HepG2 (cell line): ENCODE measurements at regions not wholly inside any gene's neighbourhood (a gene's known extent, or its start where the extent isn't known, plus 50 kb on each side); places are given as distances from the start of the nearest gene placed in this dataset.
"Not testable (repeated sequence)": the region's sequence is repeated elsewhere in the genome, so short reads cannot be mapped to it uniquely, and the experiment has no call there.

Experiments
- ATAC-seq: fragments of 200-7000 bp; cut with Tn5 transposase; 3 replicates; pipeline ENCODE4 v1.9.1; 2020; ENCODE audit warnings: mild to moderate bottlenecking, moderate library complexity
- BruUV-seq: library from RNA; stranded (reverse); fragments of 400-500 nt; replicated peaks from 2 replicates; lab custom pipeline; 2021; lab: Mats Ljungman, UMichigan
- CTCF ChIA-PET: fragments of 300-600 bp; formaldehyde crosslinking; extraction: SDS; loops from one replicate; lab custom pipeline; 2021; ENCODE audit warnings: low total read pairs, inconsistent platforms, low intra/inter-chr PET ratio; lab: Yijun Ruan, JAX
- POLR2A ChIA-PET: fragments of 350-600 bp; sonication (Branson Sonifier 250); formaldehyde crosslinking; loops from one replicate; lab custom pipeline; 2020; ENCODE audit warnings: antibody characterized with exemption, inconsistent platforms; lab: Yijun Ruan, JAX
- DNase-seq: peaks from one replicate; pipeline ENCODE4 v3.0.0-alpha.2; 2015; ENCODE audit warnings: low spot score
- FAIRE-seq: peaks from 3 replicates; lab custom pipeline; 2011; peaks lifted over from hg19 to GRCh38; lab: Jason Lieb, UNC
- H2AFZ ChIP-seq: one replicate; pipeline ENCODE4 v1.6.1; 2011; ENCODE audit warnings: low read length, inconsistent platforms
- H3K27ac ChIP-seq: fragments of 300-600 bp; 3 replicates; pipeline ENCODE4 v1.8.0; 2011; ENCODE audit warnings: mixed run types, mild to moderate bottlenecking, mixed read lengths, low read length, inconsistent platforms; ENCODE audit not compliant: insufficient read depth; ENCODE audit errors: extremely low read length
- H3K27me3 ChIP-seq, 2 experiments: fragments of 200-600 bp in 1 of 2; 2 replicates in 1 of 2; 3 replicates in 1 of 2; pipeline versions ENCODE4 v1.6.0 to v1.8.0; 2011; ENCODE audit warnings: low read length in 2 of 2, mild to moderate bottlenecking in 2 of 2, moderate library complexity in 2 of 2, inconsistent platforms in 1 of 2; ENCODE audit not compliant: insufficient read depth in 2 of 2, control insufficient read depth in 1 of 2
- H3K36me3 ChIP-seq, 2 experiments: fragments of 200-600 bp in 1 of 2; replicated peaks in 1 of 2; 2 replicates in 1 of 2; 3 replicates in 1 of 2; pipeline versions ENCODE4 v1.5.1 to v1.8.0; 2011; ENCODE audit warnings: low read length in 2 of 2, inconsistent platforms in 1 of 2; ENCODE audit not compliant: insufficient read depth in 2 of 2, control insufficient read depth in 1 of 2
- H3K4me1 ChIP-seq: 2 replicates; pipeline ENCODE4 v1.5.1; 2012; ENCODE audit warnings: low read length, inconsistent platforms; ENCODE audit not compliant: insufficient read depth
- H3K4me2 ChIP-seq: 2 replicates; pipeline ENCODE4 v1.6.0; 2011; ENCODE audit warnings: low read depth, low read length, inconsistent platforms
- H3K4me3 ChIP-seq, 3 experiments: fragments of 200-600 bp in 1 of 3; sonication (generic), shearing (Covaris generic) in 1 of 3; replicated peaks in 1 of 3; 2 replicates each; pipeline ENCODE4 v1.5.1; 2011 to 2016; ENCODE audit warnings: low read length in 3 of 3, inconsistent platforms in 2 of 3, low read depth in 2 of 3, mild to moderate bottlenecking in 2 of 3, control low read depth in 1 of 3, mixed read lengths in 1 of 3; ENCODE audit not compliant: insufficient read depth in 1 of 3
- H3K79me2 ChIP-seq: one replicate; pipeline ENCODE4 v1.6.1; 2011; ENCODE audit warnings: low read length, inconsistent platforms; ENCODE audit not compliant: insufficient read depth
- H3K9ac ChIP-seq: 2 replicates; pipeline ENCODE4 v1.6.0; 2011; ENCODE audit warnings: mild to moderate bottlenecking, low read depth, low read length, inconsistent platforms; ENCODE audit not compliant: insufficient read depth
- H3K9me3 ChIP-seq: 2 replicates; pipeline ENCODE4 v1.5.1; 2012; ENCODE audit warnings: mild to moderate bottlenecking, low read length
- H4K20me1 ChIP-seq: 2 replicates; pipeline ENCODE4 v1.6.0; 2011; ENCODE audit warnings: inconsistent platforms, mild to moderate bottlenecking, low read length, moderate library complexity; ENCODE audit not compliant: insufficient read depth
- AGO1 ChIP-seq: fragments of 200-400 bp; formaldehyde crosslinking; IDR thresholded peaks from 2 replicates; pipeline ENCODE4 v1.6.1; 2017; ENCODE audit warnings: mild to moderate bottlenecking, low read depth, low read length, moderate library complexity; ENCODE audit not compliant: poor library complexity, severe bottlenecking
- CHD4 ChIP-seq: fragments of 200-600 bp; sonication (generic); IDR thresholded peaks from 2 replicates; pipeline ENCODE4 v1.7.0; 2017; ENCODE audit warnings: mild to moderate bottlenecking, low read length, borderline replicate concordance
- HCFC1 ChIP-seq: fragments of 150-350 bp; IDR thresholded peaks from 2 replicates; pipeline ENCODE4 v1.6.1; 2014; ENCODE audit warnings: low read depth, low read length
- JARID2 ChIP-seq: sonication (generic); formaldehyde crosslinking; IDR thresholded peaks from 2 replicates; pipeline ENCODE4 v1.8.1; 2023; ENCODE audit warnings: missing genetic modification reagents, inconsistent platforms; ENCODE audit not compliant: insufficient replicate concordance
- SMARCE1 ChIP-seq: fragments of 450-650 bp; IDR thresholded peaks from 2 replicates; pipeline ENCODE4 v1.6.1; 2017; ENCODE audit warnings: borderline replicate concordance
- ZFX ChIP-seq: sonication (generic); formaldehyde crosslinking; IDR thresholded peaks from 2 replicates; pipeline ENCODE4 v1.4.0; 2020; ENCODE audit warnings: mild to moderate bottlenecking, low read depth, missing genetic modification reagents, moderate library complexity
- ZNF709 ChIP-seq: sonication (generic); formaldehyde crosslinking; IDR thresholded peaks from 2 replicates; pipeline ENCODE4 v1.5.0; 2020; ENCODE audit warnings: mild to moderate bottlenecking, missing genetic modification reagents
- ZSCAN12 ChIP-seq: sonication (generic); formaldehyde crosslinking; IDR thresholded peaks from 2 replicates; pipeline ENCODE4 v1.9.0; 2021; ENCODE audit warnings: mild to moderate bottlenecking, missing genetic modification reagents
- WGBS: methylation state at CpG from one replicate; pipeline ENCODE4 v1.1.6; 2017; ENCODE audit warnings: low lambda C conversion rate; 5-methylcytosine and 5-hydroxymethylcytosine counted together
- in situ Hi-C: cut with HindIII; loops from 2 replicates; pipeline ENCODE4 v1.10.0; 2017; ENCODE audit warnings: low pct_unique_long_range_greater_than_20kb; ENCODE audit not compliant: extremely low pct_ligation_motif_present
- intact Hi-C: fragments of 100-400 bp; cut with micrococcal nuclease; formaldehyde crosslinking; loops from one replicate; pipeline ENCODE4 v1.10.0; 2022; ENCODE audit not compliant: unreplicated experiment

DNA sequence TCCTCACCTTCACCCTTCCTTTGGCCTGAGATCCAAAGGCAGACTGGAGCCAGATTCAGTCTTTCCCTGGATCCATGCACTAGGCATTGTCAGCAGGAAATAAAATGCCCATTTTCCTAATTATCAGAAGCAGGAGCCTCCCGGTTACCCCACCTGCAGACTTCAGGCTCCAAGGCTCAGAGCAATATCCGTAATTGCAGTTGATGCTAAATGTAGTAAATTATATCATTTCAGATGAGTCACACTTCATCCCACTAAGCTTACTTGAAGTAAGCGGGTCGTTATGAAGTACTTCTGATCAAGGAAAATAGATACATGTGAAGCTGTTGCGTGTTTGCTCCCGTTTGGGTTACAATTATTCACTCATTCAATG, 110.7 kb upstream of the SFSWAP start:
- intact Hi-C loops, result loop anchor here (10.0 kb wide), 1 partner anchor 235 kb away; no protein-coding TSS in a partner anchor
- CTCF ChIA-PET, result no interaction called here

DNA sequence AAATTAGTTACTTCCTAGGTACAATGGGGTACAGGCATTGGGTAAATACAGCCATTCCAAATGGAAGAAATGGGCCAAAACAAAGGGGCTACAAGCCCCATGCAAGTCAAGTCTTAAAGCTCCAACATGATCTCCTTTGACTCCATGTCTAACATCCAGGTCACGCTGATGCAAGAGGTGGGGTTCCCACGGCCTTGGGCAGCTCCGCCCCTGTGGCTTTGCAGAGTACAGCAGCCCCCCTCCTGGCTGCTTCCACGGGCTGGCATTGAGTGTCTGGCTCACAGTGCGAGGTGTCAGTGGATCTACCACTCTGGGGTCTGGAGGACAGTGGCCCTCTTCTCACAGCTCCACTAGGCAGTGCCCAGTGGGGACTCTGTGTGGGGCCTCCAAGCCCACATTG, 109.4 kb upstream of the SFSWAP start:
- H3K36me3 ChIP-seq, H3K9ac ChIP-seq, H4K20me1 ChIP-seq, H3K4me2 ChIP-seq, H3K27ac ChIP-seq, ATAC-seq, BruUV-seq, DNase-seq, H3K9me3 ChIP-seq, H3K79me2 ChIP-seq, H3K4me1 ChIP-seq, POLR2A ChIA-PET, H3K4me3 ChIP-seq, H2AFZ ChIP-seq, FAIRE-seq, CTCF ChIA-PET: not testable (repeated sequence)
- in situ Hi-C loops (loop anchor here (25.0 kb wide), 1 partner anchor 411 kb away; no protein-coding TSS in a partner anchor), intact Hi-C loops (loop anchor here (10.0 kb wide), 1 partner anchor 233 kb away; no protein-coding TSS in a partner anchor)
- peaks cover 2 to 67% of the 10 kb centered on the region in 2 experiments; a peak in 4 of 5 replicates for H3K27me3 ChIP-seq
- WGBS, result no CpG with 5 or more reads among the region's 5 CpGs

More for the DNA sequence above, 110.7 kb upstream of the SFSWAP start:
- TF ChIP-seq CHD4 (no peak), JARID2 (CRISPR knock-in tag) (no peak), HCFC1 (no peak), ZNF709 (CRISPR knock-in tag) (no peak), ZFX (no peak), SMARCE1 (no peak), ZSCAN12 (CRISPR knock-in tag) (no peak), AGO1 (no peak)
- FAIRE-seq (no peak), ATAC-seq (no peak), DNase-seq (no peak)
- peaks cover 2 to 68% of the 10 kb centered on the region in 2 experiments; a peak in 4 of 5 replicates for H3K27me3 ChIP-seq
- BruUV-seq, result no TSS peak
- 36% methylated on average over 6 of the region's 6 CpGs for WGBS
- no peak overlapping the region for H2AFZ ChIP-seq
- no peak overlapping the region for H3K27ac ChIP-seq
- H3K9me3 ChIP-seq, result no peaks in the 10 kb centered on the region
- POLR2A ChIA-PET, result no interaction called here
- no peaks in the 10 kb centered on the region for H3K4me1 ChIP-seq
- H3K4me2 ChIP-seq, result no peak overlapping the region
- H3K9ac ChIP-seq, result no peak overlapping the region
- no peaks in the 10 kb centered on the region for H4K20me1 ChIP-seq
- no peak overlapping the region for H3K4me3 ChIP-seq
- in situ Hi-C loops, result loop anchor here (25.0 kb wide), 1 partner anchor 412 kb away; no protein-coding TSS in a partner anchor
- no peaks in the 10 kb centered on the region for H3K36me3 ChIP-seq
- H3K79me2 ChIP-seq, result no peaks in the 10 kb centered on the region
